ENCODE measurements at regions not wholly inside any gene's neighbourhood (a gene's known extent, or its start where the extent isn't known, plus 50 kb on each side); places are given as distances from the start of the nearest gene placed in this dataset.

GRCh38 chr2:195500879-195501278, 156.1 kb upstream of the SLC39A10 start:
- TF ChIP-seq POLR2A (IDR thresholded peaks at IDR 0.05): no peak
- TF ChIP-seq, protein P1, sequence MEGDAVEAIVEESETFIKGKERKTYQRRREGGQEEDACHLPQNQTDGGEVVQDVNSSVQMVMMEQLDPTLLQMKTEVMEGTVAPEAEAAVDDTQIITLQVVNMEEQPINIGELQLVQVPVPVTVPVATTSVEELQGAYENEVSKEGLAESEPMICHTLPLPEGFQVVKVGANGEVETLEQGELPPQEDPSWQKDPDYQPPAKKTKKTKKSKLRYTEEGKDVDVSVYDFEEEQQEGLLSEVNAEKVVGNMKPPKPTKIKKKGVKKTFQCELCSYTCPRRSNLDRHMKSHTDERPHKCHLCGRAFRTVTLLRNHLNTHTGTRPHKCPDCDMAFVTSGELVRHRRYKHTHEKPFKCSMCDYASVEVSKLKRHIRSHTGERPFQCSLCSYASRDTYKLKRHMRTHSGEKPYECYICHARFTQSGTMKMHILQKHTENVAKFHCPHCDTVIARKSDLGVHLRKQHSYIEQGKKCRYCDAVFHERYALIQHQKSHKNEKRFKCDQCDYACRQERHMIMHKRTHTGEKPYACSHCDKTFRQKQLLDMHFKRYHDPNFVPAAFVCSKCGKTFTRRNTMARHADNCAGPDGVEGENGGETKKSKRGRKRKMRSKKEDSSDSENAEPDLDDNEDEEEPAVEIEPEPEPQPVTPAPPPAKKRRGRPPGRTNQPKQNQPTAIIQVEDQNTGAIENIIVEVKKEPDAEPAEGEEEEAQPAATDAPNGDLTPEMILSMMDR (IDR thresholded peaks at IDR 0.05): no peak
